ENCODE measurements at regions not wholly inside any gene's neighbourhood (a gene's known extent, or its start where the extent isn't known, plus 50 kb on each side); places are given as distances from the start of the nearest gene placed in this dataset.

DNA sequence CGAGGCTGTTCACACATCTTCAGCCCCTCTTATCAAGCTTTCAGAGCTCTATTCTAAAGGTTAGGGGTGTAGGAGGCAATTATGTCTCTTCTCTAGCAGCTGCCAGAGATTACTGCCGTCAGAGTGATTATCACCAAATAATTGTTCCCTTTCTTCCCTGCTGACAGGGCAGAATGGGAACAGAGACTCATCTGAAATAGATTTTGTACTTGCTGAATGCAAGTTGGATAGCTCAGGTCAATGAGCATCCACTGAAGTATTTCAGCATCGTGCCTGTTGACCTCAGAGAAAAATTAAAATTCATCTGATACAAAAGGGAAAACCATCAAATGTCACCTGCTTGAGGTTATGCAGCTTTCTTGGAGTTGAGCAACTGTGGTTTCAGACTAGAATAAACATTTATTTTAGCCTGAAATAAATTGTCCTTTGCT lies 213.7 kb upstream of the MAP3K1 start:
- ChIA-PET CTCF (no interaction called here), POLR2A (no interaction called here)
- TF ChIP-seq CTCF (IDR thresholded peaks at IDR 0.05; ENCODE audit: control extremely low read depth, extremely low read depth, low read depth, missing control alignments): no peak

GRCh38 chr5:56598941-56599340 lies 216.4 kb upstream of the MAP3K1 start:
- TF ChIP-seq CTCF (IDR thresholded peaks at IDR 0.05; ENCODE audit: control extremely low read depth, extremely low read depth, low read depth, missing control alignments): no peak
- ChIA-PET CTCF (interaction anchor here (1.6 kb wide), 2 partner anchors 9 to 34 kb away, joined by 4 read pairs; no protein-coding TSS in a partner anchor), POLR2A (no interaction called here)
- no peak for DNase-seq (ENCODE audit: extremely low spot score)

More for the DNA sequence above, 213.7 kb upstream of the MAP3K1 start:
- DNase-seq (ENCODE audit: extremely low spot score): no peak

DNA sequence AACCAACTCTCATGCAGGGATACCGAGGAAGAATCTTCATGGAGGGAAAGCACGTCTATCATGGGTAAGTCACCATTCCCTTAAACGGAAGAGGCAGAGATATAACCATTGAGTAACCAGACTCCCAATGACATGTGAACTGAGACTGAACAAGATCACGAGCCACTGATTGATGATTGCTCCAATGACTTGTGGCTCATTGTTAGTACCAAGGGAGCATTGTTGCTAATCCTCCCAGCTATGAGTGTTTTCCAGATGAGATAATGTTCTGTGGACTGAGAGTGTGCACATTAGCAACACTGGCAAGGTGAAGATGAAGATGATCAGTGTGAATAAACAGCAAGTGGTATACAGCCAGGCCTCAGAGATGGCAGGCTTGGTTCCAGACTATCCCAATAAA lies 219.2 kb upstream of the MAP3K1 start:
- no peak for DNase-seq (ENCODE audit: extremely low spot score)
- ChIA-PET CTCF (no interaction called here), POLR2A (no interaction called here)
- no peak for TF ChIP-seq CTCF (IDR thresholded peaks at IDR 0.05; ENCODE audit: control extremely low read depth, extremely low read depth, low read depth, missing control alignments)

GRCh38 chr5:56595566-56595965 lies 219.8 kb upstream of the MAP3K1 start:
- POLR2A ChIA-PET: no interaction called here
- DNase-seq (ENCODE audit: extremely low spot score): no peak
- CTCF ChIA-PET: interaction anchor here (0.9 kb wide), 1 partner anchor 10 kb away, joined by 3 read pairs; no protein-coding TSS in a partner anchor
- no peak for TF ChIP-seq CTCF (IDR thresholded peaks at IDR 0.05; ENCODE audit: control extremely low read depth, extremely low read depth, low read depth, missing control alignments)

DNA sequence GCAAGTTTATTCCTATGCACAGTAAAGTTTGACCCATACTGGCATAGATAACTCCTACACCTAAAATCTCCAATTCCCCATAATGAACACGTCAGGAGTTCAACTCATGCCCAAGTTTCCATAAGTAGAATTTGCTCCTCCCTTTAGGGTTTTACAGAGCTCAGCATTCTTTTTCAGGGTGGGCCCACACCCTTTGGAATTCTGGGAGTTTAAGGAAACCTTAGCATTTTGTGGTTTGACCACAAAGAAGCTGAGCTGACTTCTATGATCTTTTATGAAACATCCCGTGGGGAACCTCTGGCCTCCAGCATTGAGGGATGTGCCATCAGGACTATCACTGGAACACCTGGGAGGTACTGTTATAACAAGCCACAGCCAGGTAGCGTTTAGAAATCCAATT lies 220.6 kb upstream of the MAP3K1 start:
- CTCF ChIA-PET: interaction anchor here (0.8 to 1.3 kb wide), 3 partner anchors 9 to 22 kb away, joined by 3 read pairs; no protein-coding TSS in a partner anchor
- no peak for TF ChIP-seq CTCF (IDR thresholded peaks at IDR 0.05; ENCODE audit: control extremely low read depth, extremely low read depth, low read depth, missing control alignments)
- DNase-seq (ENCODE audit: extremely low spot score): no peak
- POLR2A ChIA-PET: no interaction called here

DNA sequence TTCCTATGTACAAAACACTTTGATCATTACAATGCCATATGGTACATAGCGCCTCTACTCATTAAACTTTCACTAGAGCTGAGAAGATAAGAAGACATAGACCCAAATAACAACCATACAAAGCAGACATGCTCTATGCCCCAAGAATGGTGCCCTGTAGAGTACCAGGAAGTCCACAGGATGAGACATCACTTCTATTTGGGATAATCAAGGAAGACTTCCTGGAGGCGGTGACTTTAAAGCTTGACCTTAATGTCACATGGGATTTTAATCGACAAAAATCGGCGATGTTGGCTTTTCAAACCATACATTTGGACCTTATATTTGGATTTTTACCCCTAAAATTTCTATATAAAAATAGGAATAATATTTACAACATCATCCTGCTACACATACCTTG lies 224.3 kb upstream of the MAP3K1 start:
- DNase-seq (ENCODE audit: extremely low spot score): no peak
- POLR2A ChIA-PET: no interaction called here
- CTCF ChIA-PET: interaction anchor here (0.6 kb wide), 1 partner anchor 479 kb away, joined by 3 read pairs; no protein-coding TSS in a partner anchor
- TF ChIP-seq CTCF (IDR thresholded peaks at IDR 0.05; ENCODE audit: control extremely low read depth, extremely low read depth, low read depth, missing control alignments): no peak

All from GM10248 (cell line).